Stimulated activated CD4-positive, alpha-beta T cell treated with anti-CD3 and anti-CD28 coated beads, Interleukin-1b, Interleukin-23, amount 100 ng/mL, for 1 hour (primary cell): ENCODE measurements at regions not wholly inside any gene's neighbourhood (a gene's known extent, or its start where the extent isn't known, plus 50 kb on each side); places are given as distances from the start of the nearest gene placed in this dataset.
"Not testable (repeated sequence)": the region's sequence is repeated elsewhere in the genome, so short reads cannot be mapped to it uniquely, and the experiment has no call there.

Experiments
- DNase-seq, 2 donors: peaks; one replicate each; pipeline ENCODE4 v3.0.0-alpha.2; 2020; ENCODE audit warnings: low read depth in 2 of 2

GRCh38 chr16:5234295-5235050 lies 136.9 kb upstream of the EEF2KMT start:
- DNase-seq: no peak

- DNase-seq: no peak
Observed at GRCh38 chr16:5231246-5231759, 133.7 kb upstream of the EEF2KMT start.

GRCh38 chr16:5228369-5228768 lies 130.8 kb upstream of the EEF2KMT start:
- no peak for DNase-seq

- no peak for DNase-seq
Observed at GRCh38 chr16:5225931-5226655, 128.5 kb upstream of the EEF2KMT start.

- no peak for DNase-seq
Observed at GRCh38 chr16:5222761-5223160, 125.2 kb upstream of the EEF2KMT start.

GRCh38 chr16:5221831-5222230 lies 124.2 kb upstream of the EEF2KMT start:
- DNase-seq: not testable (repeated sequence)

GRCh38 chr16:5220705-5221104 lies 123.1 kb upstream of the EEF2KMT start:
- no peak for DNase-seq

GRCh38 chr16:5216441-5217080 lies 119.0 kb upstream of the EEF2KMT start:
- no peak for DNase-seq

- no peak for DNase-seq
Observed at GRCh38 chr16:5215901-5216300, 118.3 kb upstream of the EEF2KMT start.

- DNase-seq: no peak
Observed at GRCh38 chr16:5214466-5214865, 116.9 kb upstream of the EEF2KMT start.

GRCh38 chr16:5212501-5212900 lies 114.9 kb upstream of the EEF2KMT start:
- DNase-seq: not testable (repeated sequence)

- DNase-seq: not testable (repeated sequence)
Observed at GRCh38 chr16:5207862-5208498, 110.4 kb upstream of the EEF2KMT start.

GRCh38 chr16:5207001-5207523 lies 109.5 kb upstream of the EEF2KMT start:
- no peak for DNase-seq

GRCh38 chr16:5206331-5206990 lies 108.9 kb upstream of the EEF2KMT start:
- DNase-seq: no peak

GRCh38 chr16:5205361-5206040 lies 107.9 kb upstream of the EEF2KMT start:
- no peak for DNase-seq

GRCh38 chr16:5203675-5204074 lies 106.1 kb upstream of the EEF2KMT start:
- not testable (repeated sequence) for DNase-seq

GRCh38 chr16:5200123-5200522 lies 102.5 kb upstream of the EEF2KMT start:
- DNase-seq: no peak

- DNase-seq: no peak
Observed at GRCh38 chr16:5196204-5196603, 98.6 kb upstream of the EEF2KMT start.

GRCh38 chr16:5193861-5194260 lies 96.3 kb upstream of the EEF2KMT start:
- DNase-seq: no peak

- DNase-seq: no peak
Observed at GRCh38 chr16:5188989-5189352, 91.4 kb upstream of the EEF2KMT start.
